Astrocyte (in vitro differentiated cells and primary cell): ENCODE measurements at regions not wholly inside any gene's neighbourhood (a gene's known extent, or its start where the extent isn't known, plus 50 kb on each side); places are given as distances from the start of the nearest gene placed in this dataset.

ENCODE experiments used
- DNase-seq: peaks from one replicate; pipeline ENCODE4 v3.0.0-alpha.2; 2010; ENCODE audit warnings: low read depth
- FAIRE-seq: peaks from 2 replicates; lab custom pipeline; 2011; peaks lifted over from hg19 to GRCh38; lab: Jason Lieb, UNC
- H2AFZ ChIP-seq: 2 replicates; pipeline ENCODE4 v1.6.0; 2012; ENCODE audit warnings: low read depth, low read length, inconsistent platforms
- H3K27ac ChIP-seq: 2 replicates; pipeline ENCODE4 v1.5.1; 2011; ENCODE audit warnings: low read depth, low read length, inconsistent platforms
- H3K27me3 ChIP-seq: 2 replicates; pipeline ENCODE4 v1.6.0; 2011; ENCODE audit warnings: low read length, inconsistent platforms; ENCODE audit not compliant: insufficient read depth
- H3K36me3 ChIP-seq: 2 replicates; pipeline ENCODE4 v1.5.1; 2011; ENCODE audit warnings: low read length, inconsistent platforms; ENCODE audit not compliant: insufficient read depth
- H3K4me1 ChIP-seq: 2 replicates; pipeline ENCODE4 v1.5.1; 2011; ENCODE audit warnings: low read length, inconsistent platforms; ENCODE audit not compliant: insufficient read depth
- H3K4me2 ChIP-seq: 2 replicates; pipeline ENCODE4 v1.6.0; 2012; ENCODE audit warnings: low read length, inconsistent platforms
- H3K4me3 ChIP-seq: 2 replicates; pipeline ENCODE4 v1.5.1; 2011; ENCODE audit warnings: low read depth, mild to moderate bottlenecking, low read length, inconsistent platforms; ENCODE audit not compliant: insufficient read depth
- H3K79me2 ChIP-seq: 2 replicates; pipeline ENCODE4 v1.6.0; 2012; ENCODE audit warnings: mild to moderate bottlenecking, low read length, inconsistent platforms; ENCODE audit not compliant: insufficient read depth
- H3K9ac ChIP-seq: 2 replicates; pipeline ENCODE4 v1.6.0; 2012; ENCODE audit warnings: mild to moderate bottlenecking, low read length, inconsistent platforms
- H3K9me3 ChIP-seq: 2 replicates; pipeline ENCODE4 v1.5.1; 2012; ENCODE audit warnings: low read depth, mild to moderate bottlenecking, low read length, inconsistent platforms; ENCODE audit not compliant: insufficient read depth
- H4K20me1 ChIP-seq: 2 replicates; pipeline ENCODE4 v1.6.0; 2012; ENCODE audit warnings: low read length, inconsistent platforms; ENCODE audit not compliant: insufficient read depth
- H3K27ac Mint-ChIP-seq: one replicate; pipeline ENCODE4 v1.8.0; 2021; ENCODE audit warnings: mild to moderate bottlenecking, mixed read lengths; ENCODE audit not compliant: unreplicated experiment
- H3K27me3 Mint-ChIP-seq: one replicate; pipeline ENCODE4 v1.8.0; 2021; ENCODE audit warnings: low read depth, mixed read lengths; ENCODE audit not compliant: unreplicated experiment
- H3K36me3 Mint-ChIP-seq: one replicate; pipeline ENCODE4 v1.8.0; 2021; ENCODE audit warnings: low read depth, mixed read lengths; ENCODE audit not compliant: unreplicated experiment
- H3K4me1 Mint-ChIP-seq: one replicate; pipeline ENCODE4 v1.8.0; 2021; ENCODE audit warnings: low read depth, mixed read lengths; ENCODE audit not compliant: unreplicated experiment
- H3K4me3 Mint-ChIP-seq: one replicate; pipeline ENCODE4 v1.8.0; 2021; ENCODE audit warnings: mild to moderate bottlenecking, moderate library complexity, mixed read lengths; ENCODE audit not compliant: unreplicated experiment
- H3K9me3 Mint-ChIP-seq: one replicate; pipeline ENCODE4 v1.8.0; 2021; ENCODE audit warnings: mild to moderate bottlenecking, mixed read lengths; ENCODE audit not compliant: unreplicated experiment
- CTCF ChIP-seq: IDR thresholded peaks from 2 replicates; pipeline ENCODE4 v1.5.1; 2011; ENCODE audit warnings: low read depth, mild to moderate bottlenecking, inconsistent platforms, low read length, moderate library complexity; ENCODE audit not compliant: insufficient read depth
- EZH2 ChIP-seq: IDR thresholded peaks from 2 replicates; pipeline ENCODE4 v1.6.1; 2012; ENCODE audit warnings: mild to moderate bottlenecking, low read length, inconsistent platforms; ENCODE audit not compliant: insufficient read depth

GRCh38 chr12:38053655-38054464, 262.7 kb upstream of the ALG10B start:
- Mint-ChIP-seq H3K27ac (no peak overlapping the region), H3K27me3 (no peaks in the 10 kb centered on the region), H3K36me3 (peaks cover 4% of the 10 kb centered on the region), H3K4me3 (no peak overlapping the region), H3K9me3 (peaks cover 29% of the 10 kb centered on the region), H3K4me1 (no peaks in the 10 kb centered on the region)
- Histone ChIP-seq H3K4me2 (no peak overlapping the region), H2AFZ (no peak overlapping the region), H3K9me3 (peaks cover 26% of the 10 kb centered on the region), H3K79me2 (no peaks in the 10 kb centered on the region), H4K20me1 (no peaks in the 10 kb centered on the region), H3K36me3 (no peaks in the 10 kb centered on the region), H3K27me3 (no peaks in the 10 kb centered on the region), H3K27ac (no peak overlapping the region), H3K9ac (no peak overlapping the region), H3K4me1 (no peaks in the 10 kb centered on the region), H3K4me3 (no peak overlapping the region)
- no peak for DNase-seq
- FAIRE-seq, result no peak
- no peak for TF ChIP-seq EZH2
- no peak for TF ChIP-seq CTCF

- Mint-ChIP-seq H3K36me3 (peaks cover 4% of the 10 kb centered on the region), H3K4me3 (no peak overlapping the region), H3K9me3 (peaks cover 24% of the 10 kb centered on the region), H3K27me3 (no peaks in the 10 kb centered on the region), H3K27ac (no peak overlapping the region), H3K4me1 (no peaks in the 10 kb centered on the region)
- H3K4me2 ChIP-seq, result no peak overlapping the region
- TF ChIP-seq EZH2, result no peak
- TF ChIP-seq CTCF, result no peak
- no peaks in the 10 kb centered on the region for H3K79me2 ChIP-seq
- H2AFZ ChIP-seq, result no peak overlapping the region
- H4K20me1 ChIP-seq, result no peaks in the 10 kb centered on the region
- no peak overlapping the region for H3K9ac ChIP-seq
- DNase-seq, result no peak
- H3K27me3 ChIP-seq, result no peaks in the 10 kb centered on the region
- no peak overlapping the region for H3K27ac ChIP-seq
- no peak for FAIRE-seq
- H3K4me3 ChIP-seq, result no peak overlapping the region
- no peaks in the 10 kb centered on the region for H3K36me3 ChIP-seq
- no peaks in the 10 kb centered on the region for H3K4me1 ChIP-seq
- H3K9me3 ChIP-seq, result peaks cover 11% of the 10 kb centered on the region
These were observed 259.6 kb upstream of the ALG10B start for GRCh38 chr12:38056701-38057689.
